SH-SY5Y (cell line): ENCODE measurements at regions not wholly inside any gene's neighbourhood (a gene's known extent, or its start where the extent isn't known, plus 50 kb on each side); places are given as distances from the start of the nearest gene placed in this dataset.

ENCODE experiments used
- GATA2 ChIP-seq: IDR thresholded peaks from 2 replicates; pipeline ENCODE4 v1.6.1; 2011; ENCODE audit warnings: mild to moderate bottlenecking, low read depth, low read length
- GATA3 ChIP-seq: IDR thresholded peaks from 2 replicates; pipeline ENCODE4 v1.6.1; 2011; ENCODE audit warnings: low read depth, mild to moderate bottlenecking, low read length, moderate library complexity

GRCh38 chr14:35174342-35174741 lies 52.0 kb downstream of the PRORP start:
- TF ChIP-seq GATA2: no peak

- TF ChIP-seq GATA2 (peak; percentile 62), GATA3 (peak; percentile 35; the same call in 1 of the 2 replicates)
These were observed 57.8 kb downstream of the PRORP start for GRCh38 chr14:35180179-35180578.

- TF ChIP-seq GATA2 (no peak), GATA3 (no peak)
These were observed 67.1 kb downstream of the PRORP start for GRCh38 chr14:35189422-35189821.

GRCh38 chr14:35193161-35193560 lies 70.8 kb downstream of the PRORP start:
- TF ChIP-seq GATA2 (no peak), GATA3 (no peak)

- TF ChIP-seq GATA3: no peak
- TF ChIP-seq GATA2: no peak
These were observed 74.2 kb downstream of the PRORP start for GRCh38 chr14:35196571-35196970.

GRCh38 chr14:35197015-35197414 lies 74.7 kb downstream of the PRORP start:
- no peak for TF ChIP-seq GATA2

- no peak for TF ChIP-seq GATA2
- no peak for TF ChIP-seq GATA3
These were observed 78.7 kb downstream of the PRORP start for GRCh38 chr14:35201066-35201465.

- no peak for TF ChIP-seq GATA3
- TF ChIP-seq GATA2: no peak
These were observed 79.8 kb downstream of the PRORP start for GRCh38 chr14:35202195-35202594.

GRCh38 chr14:35205737-35206136 lies 83.4 kb downstream of the PRORP start:
- TF ChIP-seq GATA3: no peak
- TF ChIP-seq GATA2: no peak

GRCh38 chr14:35211067-35211466 lies 81.1 kb upstream of the PSMA6 start:
- TF ChIP-seq GATA2: no peak
- no peak for TF ChIP-seq GATA3

GRCh38 chr14:35212471-35213142 lies 79.6 kb upstream of the PSMA6 start:
- TF ChIP-seq GATA2: no peak
- no peak for TF ChIP-seq GATA3

- no peak for TF ChIP-seq GATA3
- TF ChIP-seq GATA2: no peak
These were observed 78.9 kb upstream of the PSMA6 start for GRCh38 chr14:35213143-35213788.

- TF ChIP-seq GATA3 (no peak), GATA2 (no peak)
These were observed 78.3 kb upstream of the PSMA6 start for GRCh38 chr14:35213869-35214387.

GRCh38 chr14:35215110-35215813 lies 76.9 kb upstream of the PSMA6 start:
- TF ChIP-seq GATA2: no peak
- TF ChIP-seq GATA3: no peak

- TF ChIP-seq GATA3 (no peak), GATA2 (no peak)
These were observed 73.2 kb upstream of the PSMA6 start for GRCh38 chr14:35218963-35219362.
